C4-2B (cell line): ENCODE measurements at regions not wholly inside any gene's neighbourhood (a gene's known extent, or its start where the extent isn't known, plus 50 kb on each side); places are given as distances from the start of the nearest gene placed in this dataset.

Experiments
- CTCF ChIP-seq: fragments of 450-650 bp; conservative IDR thresholded peaks from 2 replicates; pipeline ENCODE4 v1.5.1; 2017; ENCODE audit warnings: mild to moderate bottlenecking
- ZFX ChIP-seq: fragments of 450-650 bp; IDR thresholded peaks from 2 replicates; pipeline ENCODE4 v1.6.1; 2017

DNA sequence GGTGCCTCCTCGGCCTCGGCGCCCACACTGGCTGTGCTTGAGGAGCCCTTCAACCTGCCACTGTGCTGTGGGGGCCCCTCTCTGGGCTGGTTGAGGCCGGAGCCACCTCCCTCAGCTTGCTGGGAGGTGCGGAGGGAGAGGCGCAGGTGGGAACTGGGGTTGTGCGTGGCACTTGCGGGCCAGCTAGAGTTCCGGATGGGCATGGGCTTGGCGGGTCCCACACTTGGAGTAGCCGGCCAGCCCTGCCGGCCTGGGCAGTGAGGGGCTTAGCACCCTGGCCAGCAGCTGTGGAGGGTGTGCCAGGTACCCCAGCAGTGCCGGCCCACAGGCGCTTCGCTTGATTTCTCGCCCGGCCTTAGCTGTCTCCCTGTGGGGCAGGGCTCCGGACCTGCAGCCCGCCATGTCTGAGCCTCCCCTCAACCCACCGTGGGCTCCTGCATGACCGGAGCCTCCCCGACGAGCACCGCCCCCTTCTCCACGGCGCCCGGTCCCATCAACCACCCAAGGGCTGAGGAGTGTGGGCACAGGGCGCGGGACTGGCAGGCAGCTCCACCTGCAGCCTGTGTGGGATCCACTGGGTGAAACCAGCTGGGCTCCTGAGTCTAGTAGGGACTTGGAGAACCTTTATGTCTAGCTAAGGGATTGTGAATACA is 723.8 kb downstream of the DIAPH3 start:
- TF ChIP-seq CTCF = no peak
- TF ChIP-seq ZFX = no peak
